ENCODE measurements at regions not wholly inside any gene's neighbourhood (a gene's known extent, or its start where the extent isn't known, plus 50 kb on each side); places are given as distances from the start of the nearest gene placed in this dataset.

DNA sequence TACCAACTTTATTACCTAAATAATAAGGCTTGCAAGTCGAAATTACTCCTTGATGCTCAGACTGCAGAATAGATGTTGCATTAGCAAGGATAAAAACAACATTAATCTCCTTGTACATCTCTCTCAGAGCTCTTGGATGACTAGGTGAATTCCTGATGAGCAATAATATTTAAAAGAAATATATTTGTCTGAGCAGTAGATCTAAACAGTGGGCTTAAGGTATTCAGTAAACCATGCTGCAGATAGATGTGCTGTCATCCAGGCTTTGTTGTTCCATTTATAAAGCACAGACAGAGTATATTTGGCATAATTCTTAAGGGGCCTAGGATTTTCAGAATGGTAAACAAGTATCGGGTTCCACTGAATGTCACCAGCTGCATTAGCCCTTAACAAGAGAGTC lies 257.1 kb downstream of the TUSC7 start:
- TF ChIP-seq, protein P1, sequence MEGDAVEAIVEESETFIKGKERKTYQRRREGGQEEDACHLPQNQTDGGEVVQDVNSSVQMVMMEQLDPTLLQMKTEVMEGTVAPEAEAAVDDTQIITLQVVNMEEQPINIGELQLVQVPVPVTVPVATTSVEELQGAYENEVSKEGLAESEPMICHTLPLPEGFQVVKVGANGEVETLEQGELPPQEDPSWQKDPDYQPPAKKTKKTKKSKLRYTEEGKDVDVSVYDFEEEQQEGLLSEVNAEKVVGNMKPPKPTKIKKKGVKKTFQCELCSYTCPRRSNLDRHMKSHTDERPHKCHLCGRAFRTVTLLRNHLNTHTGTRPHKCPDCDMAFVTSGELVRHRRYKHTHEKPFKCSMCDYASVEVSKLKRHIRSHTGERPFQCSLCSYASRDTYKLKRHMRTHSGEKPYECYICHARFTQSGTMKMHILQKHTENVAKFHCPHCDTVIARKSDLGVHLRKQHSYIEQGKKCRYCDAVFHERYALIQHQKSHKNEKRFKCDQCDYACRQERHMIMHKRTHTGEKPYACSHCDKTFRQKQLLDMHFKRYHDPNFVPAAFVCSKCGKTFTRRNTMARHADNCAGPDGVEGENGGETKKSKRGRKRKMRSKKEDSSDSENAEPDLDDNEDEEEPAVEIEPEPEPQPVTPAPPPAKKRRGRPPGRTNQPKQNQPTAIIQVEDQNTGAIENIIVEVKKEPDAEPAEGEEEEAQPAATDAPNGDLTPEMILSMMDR (IDR thresholded peaks at IDR 0.05), result no peak
- TF ChIP-seq, protein P2, sequence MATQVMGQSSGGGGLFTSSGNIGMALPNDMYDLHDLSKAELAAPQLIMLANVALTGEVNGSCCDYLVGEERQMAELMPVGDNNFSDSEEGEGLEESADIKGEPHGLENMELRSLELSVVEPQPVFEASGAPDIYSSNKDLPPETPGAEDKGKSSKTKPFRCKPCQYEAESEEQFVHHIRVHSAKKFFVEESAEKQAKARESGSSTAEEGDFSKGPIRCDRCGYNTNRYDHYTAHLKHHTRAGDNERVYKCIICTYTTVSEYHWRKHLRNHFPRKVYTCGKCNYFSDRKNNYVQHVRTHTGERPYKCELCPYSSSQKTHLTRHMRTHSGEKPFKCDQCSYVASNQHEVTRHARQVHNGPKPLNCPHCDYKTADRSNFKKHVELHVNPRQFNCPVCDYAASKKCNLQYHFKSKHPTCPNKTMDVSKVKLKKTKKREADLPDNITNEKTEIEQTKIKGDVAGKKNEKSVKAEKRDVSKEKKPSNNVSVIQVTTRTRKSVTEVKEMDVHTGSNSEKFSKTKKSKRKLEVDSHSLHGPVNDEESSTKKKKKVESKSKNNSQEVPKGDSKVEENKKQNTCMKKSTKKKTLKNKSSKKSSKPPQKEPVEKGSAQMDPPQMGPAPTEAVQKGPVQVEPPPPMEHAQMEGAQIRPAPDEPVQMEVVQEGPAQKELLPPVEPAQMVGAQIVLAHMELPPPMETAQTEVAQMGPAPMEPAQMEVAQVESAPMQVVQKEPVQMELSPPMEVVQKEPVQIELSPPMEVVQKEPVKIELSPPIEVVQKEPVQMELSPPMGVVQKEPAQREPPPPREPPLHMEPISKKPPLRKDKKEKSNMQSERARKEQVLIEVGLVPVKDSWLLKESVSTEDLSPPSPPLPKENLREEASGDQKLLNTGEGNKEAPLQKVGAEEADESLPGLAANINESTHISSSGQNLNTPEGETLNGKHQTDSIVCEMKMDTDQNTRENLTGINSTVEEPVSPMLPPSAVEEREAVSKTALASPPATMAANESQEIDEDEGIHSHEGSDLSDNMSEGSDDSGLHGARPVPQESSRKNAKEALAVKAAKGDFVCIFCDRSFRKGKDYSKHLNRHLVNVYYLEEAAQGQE (IDR thresholded peaks at IDR 0.05; ENCODE audit: low read depth, low read length), result no peak
- TF ChIP-seq RFX5 (IDR thresholded peaks at IDR 0.05; ENCODE audit: low read length), result no peak
- TF ChIP-seq TEAD4 (IDR thresholded peaks at IDR 0.05; ENCODE audit: borderline replicate concordance, insufficient read depth), result no peak
- TF ChIP-seq YY1 (IDR thresholded peaks at IDR 0.05; ENCODE audit: low read depth), result no peak
- TF ChIP-seq, protein P3, sequence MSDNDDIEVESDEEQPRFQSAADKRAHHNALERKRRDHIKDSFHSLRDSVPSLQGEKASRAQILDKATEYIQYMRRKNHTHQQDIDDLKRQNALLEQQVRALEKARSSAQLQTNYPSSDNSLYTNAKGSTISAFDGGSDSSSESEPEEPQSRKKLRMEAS (IDR thresholded peaks at IDR 0.05; ENCODE audit: low read depth), result no peak
- TF ChIP-seq RXRA (IDR thresholded peaks at IDR 0.05; ENCODE audit: borderline replicate concordance, low read depth), result no peak
- TF ChIP-seq EZH2phosphoT487 (IDR thresholded peaks at IDR 0.05; ENCODE audit: borderline replicate concordance, low read depth), result no peak
- TF ChIP-seq TAF1 (IDR thresholded peaks at IDR 0.05; ENCODE audit: borderline replicate concordance, low read depth, low read length), result no peak
- TF ChIP-seq NRF1 (IDR thresholded peaks at IDR 0.05; ENCODE audit: low read depth, low read length), result no peak
- no peak for TF ChIP-seq EP300 (IDR thresholded peaks at IDR 0.05; ENCODE audit: borderline replicate concordance in 1 of 2, low read depth in 1 of 2, low read length in 1 of 2)
- no peak for TF ChIP-seq POLR2AphosphoS5 (IDR thresholded peaks at IDR 0.05; ENCODE audit: low read depth, low read length)
- TF ChIP-seq MXI1 (IDR thresholded peaks at IDR 0.05; ENCODE audit: low read depth, low read length), result no peak
- 0 out of 2 replicates have a peak, but pooled peaks have one; percentile 31 for TF ChIP-seq JUND (IDR thresholded peaks at IDR 0.05)
